ENCODE measurements at regions not wholly inside any gene's neighbourhood (a gene's known extent, or its start where the extent isn't known, plus 50 kb on each side); places are given as distances from the start of the nearest gene placed in this dataset.
"Not testable (repeated sequence)": the region's sequence is repeated elsewhere in the genome, so short reads cannot be mapped to it uniquely, and the experiment has no call there.

DNA sequence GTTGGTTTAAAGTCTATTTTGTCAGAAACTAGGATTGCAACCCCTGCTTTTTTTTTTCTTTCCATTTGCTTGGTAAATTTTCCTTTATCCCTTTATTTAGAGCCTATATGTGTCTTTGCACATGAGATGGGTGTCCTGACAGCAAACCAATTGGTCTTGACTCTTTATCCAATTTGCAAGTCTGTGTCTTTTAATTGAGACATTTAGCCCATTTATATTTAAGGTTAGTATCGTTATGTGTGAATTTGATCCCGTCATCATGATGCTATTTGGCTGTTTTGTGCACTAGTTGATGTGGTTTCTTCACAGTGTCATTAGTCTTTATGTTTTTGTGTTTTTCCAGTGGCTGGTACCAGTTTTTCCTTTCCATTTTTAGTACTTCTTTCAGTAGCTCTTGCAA, 127.7 kb upstream of the ZNF267 start:
- no peak for DNase-seq (ENCODE audit: low spot score)

DNA sequence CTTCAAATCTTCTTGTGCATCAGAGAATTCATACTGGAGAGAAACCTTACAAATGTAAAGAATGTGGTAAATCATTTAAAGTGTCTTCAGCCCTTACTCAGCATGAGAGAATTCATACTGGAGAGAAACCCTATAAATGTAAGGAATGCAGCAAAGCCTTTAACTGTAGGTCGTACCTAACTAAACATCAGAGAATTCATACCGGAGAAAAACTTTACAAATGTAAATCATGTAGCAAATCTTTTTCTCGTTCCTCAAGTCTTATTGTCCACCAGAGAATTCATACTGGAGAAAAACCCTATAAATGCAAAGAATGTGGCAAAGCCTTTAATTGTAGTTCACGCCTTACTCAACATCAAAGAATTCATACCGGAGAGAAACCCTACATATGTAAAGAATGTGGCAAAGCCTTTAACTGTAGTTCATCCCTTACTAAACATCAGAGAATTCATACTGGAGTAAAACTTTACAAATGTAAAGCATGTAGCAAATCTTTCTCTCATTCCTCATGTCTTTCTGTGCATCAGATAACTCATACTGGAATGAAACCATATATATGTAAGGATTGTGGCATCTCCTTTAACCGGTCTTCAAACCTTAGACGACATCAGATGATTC, 118.5 kb upstream of the ZNF267 start:
- no peak for DNase-seq (ENCODE audit: low spot score)

DNA sequence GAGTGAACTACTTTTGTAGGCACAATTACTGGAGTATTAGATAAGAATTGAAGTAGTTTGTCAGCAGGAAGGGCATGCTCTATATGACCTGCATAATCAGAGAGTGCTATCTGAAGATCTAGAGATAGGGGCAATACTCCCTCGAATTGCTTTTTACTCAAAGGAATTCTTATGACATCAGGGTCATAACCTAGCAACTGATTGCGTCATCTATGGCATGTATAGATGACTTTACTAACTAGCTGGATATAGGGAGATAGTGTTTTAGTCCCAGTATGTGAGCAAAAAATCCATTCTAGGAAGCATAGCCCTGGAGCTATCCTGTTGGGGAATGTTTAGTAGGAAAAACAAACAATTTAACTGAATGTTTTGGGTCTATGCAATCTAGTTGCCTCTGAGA, 109.5 kb upstream of the ZNF267 start:
- DNase-seq (ENCODE audit: low spot score): no peak

DNA sequence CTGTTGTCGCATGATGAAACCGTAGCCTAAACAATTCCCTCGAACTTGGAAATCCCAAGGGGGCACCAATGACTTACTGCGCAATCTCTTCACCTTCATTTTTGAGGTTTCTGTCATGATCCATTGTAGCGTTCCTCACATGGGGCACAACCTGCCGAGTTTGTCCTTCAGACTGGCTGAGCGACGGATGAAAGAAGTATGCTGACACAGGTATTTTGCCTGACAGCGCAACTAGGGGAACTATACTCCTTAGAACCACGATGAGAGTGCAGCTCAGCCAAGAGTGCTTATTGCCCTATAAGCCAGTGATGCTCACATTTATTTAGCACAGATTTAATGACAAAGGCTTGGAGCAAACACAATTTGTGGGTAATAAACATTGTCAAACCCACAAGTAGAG, 106.3 kb upstream of the ZNF267 start:
- no peak for DNase-seq (ENCODE audit: low spot score)

DNA sequence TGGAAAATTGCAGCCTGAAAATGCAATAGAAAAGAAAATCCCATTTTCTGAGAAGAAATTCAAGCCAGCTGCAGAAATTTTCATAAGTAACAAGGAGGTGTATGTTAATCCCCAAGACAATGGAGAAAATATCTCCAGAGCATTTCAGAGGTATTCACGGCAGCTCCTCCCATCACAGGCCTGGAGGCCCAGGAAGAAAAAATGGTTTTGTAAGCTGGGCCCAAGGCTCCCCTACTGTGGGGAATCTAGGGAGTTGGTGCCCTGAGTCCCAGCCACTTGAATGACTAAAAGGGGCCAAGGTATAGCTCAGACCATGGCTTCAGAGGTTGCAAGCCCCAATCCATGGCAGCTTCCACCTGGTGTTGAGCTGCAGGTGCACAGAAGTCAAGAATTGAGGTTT, 93.3 kb upstream of the ZNF267 start:
- DNase-seq (ENCODE audit: low spot score): no peak

DNA sequence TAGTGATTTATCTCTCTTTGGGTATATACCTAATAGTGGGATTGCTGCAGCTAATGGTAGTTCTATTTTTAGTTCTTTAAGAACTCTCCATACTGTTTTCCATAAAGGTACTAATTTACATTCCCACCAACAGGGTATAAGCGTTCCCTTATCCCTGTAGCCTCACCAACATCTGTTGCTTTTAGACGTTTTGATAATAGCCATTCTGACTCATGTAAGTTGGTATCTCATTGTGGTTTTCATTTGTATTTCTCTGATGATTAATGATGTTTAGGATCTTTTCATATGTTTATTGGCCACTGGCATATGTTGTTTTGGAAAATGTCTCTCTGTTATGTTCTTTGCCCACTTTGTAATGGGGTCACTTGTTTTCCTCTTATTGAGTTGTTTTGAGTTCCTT, 88.5 kb upstream of the ZNF267 start:
- no peak for DNase-seq (ENCODE audit: low spot score)

DNA sequence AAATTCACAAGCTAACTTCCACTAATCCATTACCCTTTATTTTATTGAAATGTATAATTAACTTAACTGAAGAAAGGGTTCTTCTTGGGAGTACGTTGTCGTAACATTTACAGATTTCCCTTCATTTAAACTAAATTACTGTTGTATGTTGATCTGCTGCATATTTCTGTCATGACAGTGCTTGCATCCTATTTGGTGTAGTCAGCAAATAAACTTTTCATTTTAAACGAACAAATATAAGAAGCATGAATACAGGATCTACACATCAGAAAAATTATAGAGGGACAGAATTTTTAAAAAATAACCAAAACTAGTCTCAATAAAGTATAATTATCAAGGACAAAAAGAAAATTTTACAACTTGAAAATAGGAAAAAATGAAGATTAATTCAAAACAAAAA, 66.5 kb upstream of the ZNF267 start:
- no peak for DNase-seq (ENCODE audit: low spot score)

DNA sequence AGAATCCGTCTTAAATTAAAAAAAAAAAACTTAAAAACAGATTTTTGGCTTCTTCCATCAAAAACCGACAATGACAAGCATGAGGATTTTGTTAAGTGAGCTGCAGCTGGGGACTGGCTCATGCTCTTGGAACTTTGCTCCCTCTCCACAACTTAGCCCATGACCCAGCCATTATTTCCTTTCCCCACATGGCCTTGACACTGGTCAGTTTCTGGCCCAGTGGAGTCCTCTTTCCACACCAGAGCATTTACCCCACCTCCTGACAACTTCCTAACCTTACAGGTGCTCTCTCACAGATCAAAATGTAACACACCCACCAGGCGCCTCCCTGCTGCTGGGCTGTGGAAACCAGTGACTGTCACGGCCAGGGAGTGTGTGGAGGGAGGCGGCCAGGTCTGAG, 62.7 kb upstream of the ZNF267 start:
- DNase-seq (ENCODE audit: low spot score): no peak

DNA sequence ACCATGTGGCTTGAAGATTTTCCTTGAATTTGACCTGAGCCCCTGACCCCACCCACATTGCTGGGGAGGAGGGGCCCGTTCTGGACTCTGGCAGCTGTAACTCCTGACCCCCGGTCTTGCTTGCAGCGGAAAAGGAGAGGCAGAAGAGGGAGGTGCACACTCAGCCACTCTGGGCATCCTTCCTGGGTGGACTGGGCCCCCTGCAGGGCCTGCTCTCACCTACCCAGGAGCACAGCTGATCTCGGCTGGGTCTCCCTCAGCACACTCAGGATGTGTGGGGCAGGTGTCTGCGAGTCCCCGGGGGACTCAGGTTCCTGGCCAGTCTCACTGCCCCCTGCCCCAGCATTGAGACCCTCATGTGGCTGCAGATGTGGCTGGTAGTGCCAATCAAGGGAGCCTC, 57.5 kb upstream of the ZNF267 start:
- DNase-seq (ENCODE audit: low spot score): not testable (repeated sequence)

DNA sequence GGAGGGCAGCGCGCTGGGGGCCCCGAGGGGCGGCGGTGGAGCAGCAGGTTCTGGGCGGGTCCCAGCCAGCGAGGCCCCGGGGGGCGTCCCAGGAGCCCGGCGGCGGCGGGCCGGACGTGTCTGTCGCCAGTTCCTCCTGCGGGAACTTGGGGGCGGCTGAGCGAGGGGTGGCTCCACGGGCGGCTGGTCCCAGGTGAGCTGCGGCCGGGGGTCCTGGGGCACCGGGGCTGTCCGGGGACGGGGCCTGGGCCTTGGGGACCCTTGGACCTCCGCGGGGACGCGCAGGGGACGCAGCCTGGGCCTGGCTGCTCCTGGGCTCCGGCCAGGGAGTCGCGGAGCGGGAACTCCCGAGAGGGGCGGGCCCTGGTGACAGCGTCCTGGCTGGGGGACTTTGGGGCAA, 54.2 kb upstream of the ZNF267 start:
- DNase-seq (ENCODE audit: low spot score): no peak

DNA sequence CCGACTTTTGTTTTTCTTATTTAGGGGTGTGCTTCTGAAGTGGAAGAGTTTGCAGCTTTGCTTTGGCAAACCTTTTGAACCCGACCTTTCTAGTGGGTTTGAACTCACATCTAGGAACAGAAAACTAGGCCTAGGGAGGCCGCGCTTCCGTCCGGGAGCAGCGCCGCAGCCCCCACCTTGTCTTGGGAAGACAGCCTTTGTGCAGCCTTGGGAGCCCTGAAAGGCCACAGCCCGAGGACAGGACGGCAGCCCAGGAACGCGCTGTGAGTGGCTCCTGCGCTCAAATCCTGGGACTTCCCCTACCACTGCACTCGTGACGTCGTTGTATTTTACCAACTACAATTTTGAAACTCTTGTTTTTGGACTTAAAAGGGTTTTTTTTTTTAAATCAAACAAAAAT, 53.7 kb upstream of the ZNF267 start:
- DNase-seq (ENCODE audit: low spot score): no peak
